Mesendoderm (in vitro differentiated cells): ENCODE measurements at regions not wholly inside any gene's neighbourhood (a gene's known extent, or its start where the extent isn't known, plus 50 kb on each side); places are given as distances from the start of the nearest gene placed in this dataset.

Source experiments
- DNase-seq: peaks from one replicate; pipeline ENCODE4 v3.0.0; 2013
- H2AK5ac ChIP-seq: 2 replicates; pipeline ENCODE4 v1.6.1; 2013; ENCODE audit warnings: low read length, inconsistent platforms
- H2BK120ac ChIP-seq: 2 replicates; pipeline ENCODE4 v1.6.1; 2013; ENCODE audit warnings: low read depth, mild to moderate bottlenecking, low read length, moderate library complexity, mixed read lengths
- H2BK15ac ChIP-seq: replicated peaks from 2 replicates; pipeline ENCODE4 v1.6.1; 2013; ENCODE audit warnings: low read depth, mild to moderate bottlenecking, moderate library complexity
- H2BK5ac ChIP-seq: 2 replicates; pipeline ENCODE4 v1.6.1; 2013; ENCODE audit warnings: low read length, inconsistent platforms
- H3K18ac ChIP-seq: 2 replicates; pipeline ENCODE4 v1.6.1; 2013; ENCODE audit warnings: mild to moderate bottlenecking, low read length, mixed read lengths
- H3K23ac ChIP-seq: one replicate; pipeline ENCODE4 v1.6.1; 2013; ENCODE audit warnings: low read length
- H3K27ac ChIP-seq: 2 replicates; pipeline ENCODE4 v1.5.1; 2013; ENCODE audit warnings: low read depth, mild to moderate bottlenecking, inconsistent platforms, low read length, moderate library complexity
- H3K27me3 ChIP-seq: 2 replicates; pipeline ENCODE4 v1.6.1; 2013; ENCODE audit warnings: low read length, control low read depth, mild to moderate bottlenecking, inconsistent platforms; ENCODE audit not compliant: insufficient read depth, poor library complexity
- H3K36me3 ChIP-seq: 2 replicates; pipeline ENCODE4 v1.6.1; 2013; ENCODE audit warnings: low read length, inconsistent platforms; ENCODE audit not compliant: control insufficient read depth, insufficient read depth
- H3K4ac ChIP-seq: one replicate; pipeline ENCODE4 v1.6.1; 2013; ENCODE audit warnings: low read depth, mild to moderate bottlenecking, low read length, moderate library complexity
- H3K4me1 ChIP-seq: 2 replicates; pipeline ENCODE4 v1.6.1; 2013; ENCODE audit warnings: low read depth, low read length, inconsistent platforms; ENCODE audit not compliant: control insufficient read depth
- H3K4me2 ChIP-seq: 2 replicates; pipeline ENCODE4 v1.6.1; 2013; ENCODE audit warnings: low read length
- H3K4me3 ChIP-seq: 2 replicates; pipeline ENCODE4 v1.5.1; 2013; ENCODE audit warnings: mild to moderate bottlenecking, low read length
- H3K56ac ChIP-seq: one replicate; pipeline ENCODE4 v1.6.1; 2013; ENCODE audit warnings: low read length
- H3K79me1 ChIP-seq: 2 replicates; pipeline ENCODE4 v1.6.1; 2013; ENCODE audit warnings: low read length, inconsistent platforms
- H3K79me2 ChIP-seq: 2 replicates; pipeline ENCODE4 v1.6.1; 2013; ENCODE audit warnings: mild to moderate bottlenecking, low read length; ENCODE audit not compliant: control insufficient read depth, insufficient read depth
- H3K9ac ChIP-seq: 2 replicates; pipeline ENCODE4 v1.6.1; 2013; ENCODE audit warnings: low read length, inconsistent platforms
- H4K5ac ChIP-seq: one replicate; pipeline ENCODE4 v1.6.1; 2013; ENCODE audit warnings: low read length
- H4K8ac ChIP-seq: one replicate; pipeline ENCODE4 v1.6.1; 2013; ENCODE audit warnings: low read depth, mild to moderate bottlenecking, control low read depth, low read length, moderate library complexity
- WGBS: extraction: QIAGEN DNeasy Blood & Tissue Kit; methylation state at CpG from one replicate; pipeline ENCODE4 v1.1.7; 2013; ENCODE audit warnings: low lambda C conversion rate, missing lambda C conversion rate; ENCODE audit not compliant: insufficient coverage; ENCODE audit errors: extremely low coverage; 5-methylcytosine and 5-hydroxymethylcytosine counted together

DNA sequence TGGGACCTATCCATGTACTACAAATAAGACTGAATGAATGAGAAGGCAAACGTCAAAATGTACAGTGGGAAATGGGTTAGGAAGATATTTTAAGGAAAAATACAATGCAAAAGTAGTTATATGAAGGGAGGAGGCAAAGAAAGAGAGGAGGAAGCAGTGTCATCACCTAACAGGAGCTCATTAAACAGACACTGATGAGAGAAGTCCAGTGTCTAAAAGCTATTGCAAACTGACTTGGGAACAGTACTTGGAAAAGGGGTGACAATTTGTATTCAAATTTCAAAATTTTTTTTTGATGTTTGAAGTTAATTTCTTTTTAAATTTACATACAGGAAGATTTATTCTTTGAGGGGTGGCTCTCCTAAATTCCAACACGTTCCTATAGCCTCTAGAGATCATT lies 143.5 kb upstream of the NOX3 start:
- no peak overlapping the region for H2BK120ac ChIP-seq
- DNase-seq: no peak
- no peak overlapping the region for H3K4me3 ChIP-seq
- no peak overlapping the region for H2AK5ac ChIP-seq
- H3K9ac ChIP-seq: no peak overlapping the region
- H3K27me3 ChIP-seq: no peaks in the 10 kb centered on the region
- H3K18ac ChIP-seq: no peak overlapping the region
- WGBS: no CpG with 5 or more reads among the region's 2 CpGs
- no peaks in the 10 kb centered on the region for H3K79me2 ChIP-seq
- H3K4me1 ChIP-seq: no peaks in the 10 kb centered on the region
- H3K4ac ChIP-seq: no peak overlapping the region
- H3K56ac ChIP-seq: no peak overlapping the region
- H2BK15ac ChIP-seq: no peak overlapping the region
- H3K79me1 ChIP-seq: no peaks in the 10 kb centered on the region
- H4K8ac ChIP-seq: no peak overlapping the region
- H3K27ac ChIP-seq: no peak overlapping the region
- no peak overlapping the region for H4K5ac ChIP-seq
- H3K36me3 ChIP-seq: no peaks in the 10 kb centered on the region
- H3K4me2 ChIP-seq: no peak overlapping the region
- no peak overlapping the region for H3K23ac ChIP-seq
- no peak overlapping the region for H2BK5ac ChIP-seq

DNA sequence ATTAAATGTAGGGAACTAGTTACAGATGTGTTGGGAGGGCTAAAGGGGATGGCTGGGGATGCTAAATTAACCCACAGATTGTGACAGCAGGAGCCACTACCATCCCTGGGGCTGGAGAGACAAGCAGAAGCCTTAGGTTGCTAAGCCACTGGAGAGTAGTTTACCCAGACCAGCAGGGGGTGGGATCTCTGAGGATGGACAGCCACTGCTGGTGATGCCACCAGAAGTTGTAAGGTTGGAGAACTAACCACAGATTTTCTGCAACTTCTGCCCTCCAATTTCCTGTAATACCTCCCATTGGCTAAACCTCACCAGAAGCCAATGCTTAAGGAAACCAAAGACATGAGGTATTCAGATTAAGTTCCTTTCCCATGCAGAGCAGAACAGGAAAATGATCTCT lies 139.6 kb upstream of the NOX3 start:
- DNase-seq: peak; percentile 27
- no peak overlapping the region for H3K27ac ChIP-seq
- H3K56ac ChIP-seq: no peak overlapping the region
- H2BK120ac ChIP-seq: no peak overlapping the region
- H3K18ac ChIP-seq: no peak overlapping the region
- H2AK5ac ChIP-seq: no peak overlapping the region
- H3K4me1 ChIP-seq: no peaks in the 10 kb centered on the region
- H3K9ac ChIP-seq: no peak overlapping the region
- no peak overlapping the region for H3K4ac ChIP-seq
- H3K23ac ChIP-seq: no peak overlapping the region
- H3K27me3 ChIP-seq: no peaks in the 10 kb centered on the region
- no peak overlapping the region for H3K4me2 ChIP-seq
- no peaks in the 10 kb centered on the region for H3K36me3 ChIP-seq
- H3K79me2 ChIP-seq: no peaks in the 10 kb centered on the region
- H3K4me3 ChIP-seq: no peak overlapping the region
- no peak overlapping the region for H2BK15ac ChIP-seq
- H4K8ac ChIP-seq: no peak overlapping the region
- no peak overlapping the region for H4K5ac ChIP-seq
- H3K79me1 ChIP-seq: no peaks in the 10 kb centered on the region
- H2BK5ac ChIP-seq: no peak overlapping the region

DNA sequence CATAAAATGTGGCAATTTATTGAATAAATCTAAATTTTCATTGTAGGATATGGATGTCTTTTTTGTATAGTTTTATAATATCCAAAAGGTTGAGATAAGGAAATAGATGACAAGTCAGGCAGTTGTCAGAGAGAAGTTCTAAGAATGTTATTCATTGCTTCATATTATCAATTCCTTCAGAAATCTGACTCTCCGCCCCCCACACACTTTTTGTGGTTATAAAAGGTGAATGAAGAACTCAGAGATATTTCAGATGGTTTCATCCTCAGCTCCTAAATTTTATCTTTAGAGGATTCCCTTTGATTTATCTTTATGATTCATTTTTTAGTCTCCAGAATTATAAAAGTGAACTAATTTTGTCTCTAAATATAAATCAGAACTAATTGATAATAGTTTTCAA lies 136.1 kb upstream of the NOX3 start:
- Histone ChIP-seq H3K23ac (no peak overlapping the region), H2AK5ac (no peak overlapping the region), H2BK15ac (no peak overlapping the region), H3K18ac (no peak overlapping the region), H3K4me3 (no peak overlapping the region), H3K27ac (no peak overlapping the region), H3K4me1 (no peaks in the 10 kb centered on the region), H3K56ac (no peak overlapping the region), H3K27me3 (no peaks in the 10 kb centered on the region), H4K5ac (no peak overlapping the region), H3K36me3 (no peaks in the 10 kb centered on the region), H3K79me2 (no peaks in the 10 kb centered on the region), H3K4ac (no peak overlapping the region), H3K4me2 (no peak overlapping the region), H4K8ac (no peak overlapping the region), H3K9ac (no peak overlapping the region), H3K79me1 (no peaks in the 10 kb centered on the region), H2BK120ac (no peak overlapping the region), H2BK5ac (no peak overlapping the region)
- WGBS: no CpG with 5 or more reads among the region's 1 CpG
- no peak for DNase-seq

DNA sequence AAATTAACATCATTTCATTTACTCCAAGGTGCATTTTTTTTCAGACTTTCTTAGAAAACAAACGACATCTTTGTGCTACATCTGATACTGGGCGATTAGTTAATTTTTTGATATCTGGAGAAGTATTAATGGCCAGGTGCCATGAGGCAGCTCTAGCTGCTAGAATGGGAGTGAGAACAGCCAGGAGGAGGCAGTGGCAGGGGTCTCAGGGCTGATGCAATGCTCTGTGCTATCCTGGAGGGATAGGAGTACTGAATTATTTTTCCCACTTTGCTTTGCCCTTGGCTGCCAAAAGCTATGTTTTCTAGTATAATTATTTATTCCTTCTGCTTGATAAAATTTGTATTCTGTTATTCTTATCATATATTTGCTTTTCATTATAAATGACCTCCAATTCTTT lies 133.6 kb upstream of the NOX3 start:
- no peaks in the 10 kb centered on the region for H3K27me3 ChIP-seq
- no peak overlapping the region for H2BK15ac ChIP-seq
- no peak for DNase-seq
- H3K18ac ChIP-seq: no peak overlapping the region
- H3K79me1 ChIP-seq: no peaks in the 10 kb centered on the region
- no peak overlapping the region for H2AK5ac ChIP-seq
- no peak overlapping the region for H3K4me3 ChIP-seq
- no peak overlapping the region for H3K4ac ChIP-seq
- no peak overlapping the region for H2BK120ac ChIP-seq
- no peaks in the 10 kb centered on the region for H3K79me2 ChIP-seq
- H3K36me3 ChIP-seq: no peaks in the 10 kb centered on the region
- H3K4me2 ChIP-seq: no peak overlapping the region
- no peak overlapping the region for H3K9ac ChIP-seq
- H3K23ac ChIP-seq: no peak overlapping the region
- no peak overlapping the region for H3K56ac ChIP-seq
- H4K8ac ChIP-seq: no peak overlapping the region
- no peak overlapping the region for H3K27ac ChIP-seq
- H3K4me1 ChIP-seq: no peaks in the 10 kb centered on the region
- no CpG with 5 or more reads among the region's 2 CpGs for WGBS
- H2BK5ac ChIP-seq: no peak overlapping the region
- H4K5ac ChIP-seq: no peak overlapping the region

DNA sequence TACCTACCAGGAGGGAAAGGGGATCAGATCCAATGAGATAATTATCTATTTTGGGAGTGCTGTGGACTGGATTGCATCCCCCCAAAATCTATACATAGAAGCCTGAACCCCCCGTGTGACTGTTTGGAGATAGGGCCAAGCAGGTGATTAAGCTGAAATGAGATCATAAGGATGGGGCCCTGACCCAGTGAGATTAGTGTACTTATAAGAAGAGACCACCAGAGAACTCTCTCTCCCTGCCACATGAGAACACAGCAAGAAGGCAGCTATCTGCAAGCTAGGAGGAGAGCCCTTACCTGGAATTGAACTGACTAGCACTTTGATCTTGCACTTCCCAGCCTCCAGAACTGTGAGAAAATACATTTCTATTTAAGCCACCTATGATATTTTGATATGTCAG lies 132.2 kb upstream of the NOX3 start:
- Histone ChIP-seq H3K4me3 (no peak overlapping the region), H3K79me1 (no peaks in the 10 kb centered on the region), H3K79me2 (no peaks in the 10 kb centered on the region), H3K23ac (no peak overlapping the region), H2AK5ac (no peak overlapping the region), H3K9ac (no peak overlapping the region), H3K56ac (no peak overlapping the region), H3K27me3 (no peaks in the 10 kb centered on the region), H3K27ac (no peak overlapping the region), H2BK120ac (no peak overlapping the region), H2BK15ac (no peak overlapping the region), H3K4me1 (no peaks in the 10 kb centered on the region), H3K36me3 (no peaks in the 10 kb centered on the region), H2BK5ac (no peak overlapping the region), H3K4me2 (no peak overlapping the region), H3K4ac (no peak overlapping the region), H4K5ac (no peak overlapping the region), H3K18ac (no peak overlapping the region), H4K8ac (no peak overlapping the region)
- no CpG with 5 or more reads among the region's 1 CpG for WGBS
- DNase-seq: no peak

DNA sequence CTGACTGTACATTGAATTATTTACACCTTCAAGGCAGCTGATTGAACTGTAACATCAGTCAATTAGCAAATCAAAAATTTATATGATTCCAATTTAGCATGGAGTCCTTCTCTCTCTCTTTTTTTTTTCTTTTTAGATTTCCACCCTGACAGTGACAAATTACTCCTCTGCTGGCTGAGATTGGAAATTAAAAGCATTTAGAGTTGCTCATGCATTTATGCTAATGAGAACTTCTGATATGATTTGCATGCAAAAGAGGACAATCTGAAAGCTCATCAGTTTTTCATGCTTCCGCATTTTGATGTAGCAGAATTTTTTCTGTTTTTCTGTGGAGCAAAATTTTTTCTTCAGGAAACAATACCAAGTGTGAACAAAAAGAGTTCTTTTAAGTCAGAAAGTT lies 130.5 kb upstream of the NOX3 start:
- Histone ChIP-seq H3K23ac (no peak overlapping the region), H2BK15ac (no peak overlapping the region), H3K36me3 (no peaks in the 10 kb centered on the region), H3K4me3 (no peak overlapping the region), H3K79me1 (no peaks in the 10 kb centered on the region), H3K4me2 (no peak overlapping the region), H3K4me1 (no peaks in the 10 kb centered on the region), H3K9ac (no peak overlapping the region), H4K5ac (no peak overlapping the region), H2BK5ac (no peak overlapping the region), H3K56ac (no peak overlapping the region), H4K8ac (no peak overlapping the region), H3K4ac (no peak overlapping the region), H3K27ac (no peak overlapping the region), H3K79me2 (no peaks in the 10 kb centered on the region), H2BK120ac (no peak overlapping the region), H3K18ac (no peak overlapping the region), H2AK5ac (no peak overlapping the region), H3K27me3 (no peaks in the 10 kb centered on the region)
- no CpG with 5 or more reads among the region's 1 CpG for WGBS
- no peak for DNase-seq
